Stimulated activated CD4-positive, alpha-beta T cell treated with anti-CD3 and anti-CD28 coated beads, Interleukin-2, amount 100 ng/mL, for 4 hours (primary cell): ENCODE measurements at regions not wholly inside any gene's neighbourhood (a gene's known extent, or its start where the extent isn't known, plus 50 kb on each side); places are given as distances from the start of the nearest gene placed in this dataset.

Source experiments
- DNase-seq: peaks from one replicate; pipeline ENCODE4 v3.0.0-alpha.2; 2020; ENCODE audit warnings: low read depth

DNA sequence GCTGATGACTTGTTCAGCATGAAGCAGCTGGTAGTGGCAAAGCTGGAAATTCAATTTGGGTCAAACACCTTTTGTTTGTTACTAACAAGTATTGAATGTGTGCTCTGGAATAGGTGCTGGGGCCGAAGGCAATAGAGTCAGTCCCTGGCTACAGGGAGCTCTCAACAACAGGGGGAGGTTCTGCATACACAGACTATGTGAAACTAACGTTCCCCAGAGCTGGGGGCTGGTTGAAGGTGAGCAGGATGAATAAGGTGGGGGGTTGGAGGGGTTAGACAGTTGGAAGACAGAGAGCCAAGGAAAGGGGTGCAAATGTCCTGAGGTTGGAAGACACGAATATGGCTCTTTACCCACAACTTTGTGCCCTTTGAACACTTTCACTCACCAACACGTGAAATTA, 84.1 kb upstream of the PLPP4 start:
- DNase-seq, result no peak

DNA sequence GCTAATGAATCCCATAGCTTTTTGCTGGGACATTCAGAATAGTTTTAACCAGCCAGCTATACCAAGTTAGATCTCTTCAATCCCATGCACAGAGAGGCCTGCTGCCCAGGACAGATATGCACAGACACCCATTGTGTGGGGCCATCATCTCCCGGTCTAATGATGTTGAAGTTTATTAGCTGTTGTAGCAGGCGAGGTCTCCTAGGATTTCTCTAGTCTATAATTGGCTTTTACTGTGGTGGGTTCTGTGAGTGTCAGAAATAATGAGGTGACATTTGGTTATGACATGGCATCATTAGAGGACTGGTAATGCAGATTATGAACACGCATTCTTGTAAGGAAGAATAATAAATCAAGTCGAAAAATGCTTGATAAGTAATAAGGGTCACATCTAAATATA, 81.4 kb upstream of the PLPP4 start:
- DNase-seq, result no peak

DNA sequence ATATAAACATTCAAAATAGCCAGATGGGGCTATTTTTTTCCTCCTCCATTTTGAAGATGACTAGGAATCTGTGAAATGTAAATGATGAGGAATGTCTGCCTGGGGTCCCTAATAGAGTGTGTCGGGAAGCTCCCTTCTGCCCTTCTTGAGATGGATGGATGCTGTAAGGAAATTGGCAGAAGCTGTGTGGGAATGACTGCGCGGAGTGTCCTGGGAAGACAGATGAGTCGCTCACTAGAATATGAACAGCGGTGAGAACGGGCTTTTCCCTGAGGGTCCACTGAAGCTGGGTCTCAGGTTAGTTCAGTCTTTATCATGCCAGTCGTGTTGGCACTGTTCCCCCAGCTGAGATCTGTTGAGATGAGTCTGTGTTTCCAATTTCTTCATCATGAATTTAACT, 75.1 kb upstream of the PLPP4 start:
- no peak for DNase-seq

DNA sequence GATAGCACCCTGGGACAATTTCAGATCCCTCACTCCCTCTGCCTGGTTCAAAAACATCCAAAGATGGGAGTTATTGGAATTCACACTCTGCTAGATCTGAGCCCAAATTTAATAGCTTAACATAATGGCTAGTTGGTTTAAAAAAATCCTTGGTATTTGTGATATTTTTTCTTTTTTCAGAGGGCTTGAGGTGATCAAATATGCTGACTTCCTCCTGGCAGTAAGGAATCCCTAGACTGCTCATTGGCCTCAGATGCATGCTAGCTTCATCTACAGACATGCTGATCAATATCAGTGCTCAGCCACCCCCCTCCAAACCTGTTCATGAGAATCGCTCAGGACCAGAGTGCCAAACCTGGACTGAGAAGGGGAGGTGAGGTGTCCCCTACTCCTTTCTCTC, 74.7 kb upstream of the PLPP4 start:
- no peak for DNase-seq

DNA sequence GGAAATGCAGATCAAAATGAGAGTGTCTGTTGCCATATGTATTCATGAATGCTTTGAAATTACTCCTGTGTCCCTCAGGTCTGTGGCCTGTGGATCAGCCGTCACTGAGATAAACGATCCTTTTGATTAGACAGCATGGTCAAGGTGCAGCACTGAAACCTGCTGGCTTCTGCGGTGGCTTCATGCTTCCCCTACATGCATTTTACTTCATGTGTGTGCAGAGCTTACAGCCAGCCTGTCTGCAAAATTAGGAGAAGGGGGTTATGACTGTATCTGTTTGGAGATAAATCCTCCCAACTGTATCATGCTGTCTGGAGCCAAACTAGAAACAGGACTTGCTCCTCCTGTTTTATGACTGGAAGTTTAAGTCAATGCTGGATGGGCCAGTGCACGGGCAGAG, 71.0 kb upstream of the PLPP4 start:
- DNase-seq, result no peak

DNA sequence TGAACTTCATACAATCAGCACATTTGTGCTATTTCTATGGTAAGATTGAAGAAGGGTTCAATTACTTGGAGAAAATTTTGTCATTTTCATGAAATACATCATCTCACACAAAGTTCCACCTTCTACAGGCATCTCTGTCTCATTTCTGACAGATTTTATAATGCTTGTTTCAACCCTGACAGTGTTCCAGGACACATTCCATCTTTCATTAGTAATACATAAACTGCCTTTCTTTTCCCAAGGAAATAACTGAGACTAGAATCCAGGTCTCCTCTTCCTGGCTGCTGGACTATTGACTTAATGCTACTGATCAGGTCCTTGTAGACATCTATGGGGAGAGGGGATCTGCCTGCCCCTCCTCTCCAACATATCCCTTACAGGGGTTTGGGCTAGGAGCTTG, 70.1 kb upstream of the PLPP4 start:
- no peak for DNase-seq

DNA sequence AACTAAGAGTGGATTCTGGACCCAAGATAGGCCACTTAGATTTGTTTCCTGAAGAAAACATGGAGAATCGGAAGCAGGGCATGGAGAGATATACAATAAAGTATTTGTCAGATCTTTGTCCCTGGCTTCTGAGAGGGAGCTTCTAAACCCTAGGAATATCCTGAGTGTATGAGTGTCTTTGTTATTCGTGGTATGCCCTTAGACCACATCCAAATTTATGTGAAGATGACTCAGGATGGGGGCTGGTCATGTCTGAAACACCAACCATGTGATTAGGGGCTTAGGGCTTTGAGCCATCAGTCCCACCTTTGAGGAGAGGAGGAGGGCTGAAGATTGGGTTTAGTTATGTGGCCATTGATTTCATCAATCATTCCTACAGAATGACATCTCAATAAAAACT, 69.7 kb upstream of the PLPP4 start:
- no peak for DNase-seq

DNA sequence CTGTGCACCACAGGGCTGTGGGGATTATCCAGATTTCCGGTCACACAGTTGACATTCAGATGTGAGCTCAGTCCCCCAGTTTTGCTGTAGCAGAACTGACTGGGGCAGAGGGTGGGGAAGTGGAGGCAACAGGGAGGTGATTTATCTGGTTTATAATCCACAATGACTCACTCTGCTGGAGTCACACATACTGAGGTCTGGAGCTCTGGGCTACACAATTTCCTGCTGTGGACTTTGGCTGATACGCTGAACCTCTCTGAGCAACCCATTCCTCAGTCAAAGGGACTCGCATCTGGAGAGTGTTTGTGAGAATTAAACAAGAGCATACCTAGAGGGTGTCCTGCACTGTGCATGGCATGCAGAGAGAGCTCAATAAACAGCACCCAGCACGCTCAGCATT, 64.8 kb upstream of the PLPP4 start:
- DNase-seq, result no peak

DNA sequence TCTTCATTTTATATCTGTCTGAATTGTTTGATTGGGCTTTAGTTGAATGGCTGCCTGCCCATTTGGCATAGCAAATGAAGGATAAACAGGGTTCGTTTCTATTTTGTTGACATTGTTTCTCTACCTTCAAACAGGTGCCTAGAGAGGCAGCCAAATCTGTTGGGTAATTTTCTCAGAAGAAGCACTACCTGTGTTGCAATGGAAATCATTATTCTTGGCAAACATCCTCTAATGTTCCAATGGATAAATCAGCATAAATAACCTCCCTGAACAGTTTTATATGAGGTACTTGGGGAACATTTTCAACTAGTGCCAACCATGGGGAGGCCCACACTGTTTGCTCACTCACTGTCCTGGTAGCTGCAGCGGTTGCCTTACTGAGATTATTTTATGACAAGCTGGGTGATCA, 64.4 kb upstream of the PLPP4 start:
- DNase-seq, result no peak

DNA sequence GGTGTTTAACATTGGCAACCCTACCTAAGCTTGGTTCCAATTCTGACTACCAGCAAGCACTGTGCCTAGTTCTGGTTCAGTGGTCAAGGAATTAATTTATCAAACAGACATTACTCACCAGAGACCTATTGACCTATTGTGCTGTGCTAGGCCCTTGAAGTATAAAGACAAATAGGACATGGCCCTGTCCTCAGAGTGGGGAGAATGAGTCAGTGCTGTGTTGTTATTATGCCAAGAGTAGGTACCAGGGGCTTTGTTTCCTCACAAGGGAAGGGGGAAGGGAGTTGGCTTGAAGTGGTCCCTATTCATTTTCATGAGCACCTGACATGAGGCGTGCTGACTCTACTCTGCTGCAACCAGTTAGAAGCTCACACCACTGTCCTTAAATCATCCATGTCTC, 62.6 kb upstream of the PLPP4 start:
- no peak for DNase-seq

DNA sequence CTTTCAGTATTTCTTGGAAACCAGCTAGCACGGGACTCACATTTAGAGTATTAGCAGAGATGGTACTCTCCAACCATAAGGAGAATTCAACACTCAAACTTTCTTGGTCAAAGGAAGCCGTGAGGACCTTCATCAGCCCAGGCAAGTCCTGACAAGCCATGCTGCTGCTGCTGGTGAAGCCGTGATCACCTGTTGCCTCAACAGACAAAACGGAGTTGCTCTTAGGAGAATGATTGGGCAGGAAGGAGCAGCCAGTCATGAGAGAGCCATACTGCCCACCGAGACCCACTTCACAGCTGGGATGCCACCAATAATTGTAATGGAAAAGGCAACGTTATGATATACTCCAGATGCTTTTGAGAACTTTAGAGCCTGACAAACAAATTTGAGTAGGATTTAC, 60.8 kb upstream of the PLPP4 start:
- no peak for DNase-seq

DNA sequence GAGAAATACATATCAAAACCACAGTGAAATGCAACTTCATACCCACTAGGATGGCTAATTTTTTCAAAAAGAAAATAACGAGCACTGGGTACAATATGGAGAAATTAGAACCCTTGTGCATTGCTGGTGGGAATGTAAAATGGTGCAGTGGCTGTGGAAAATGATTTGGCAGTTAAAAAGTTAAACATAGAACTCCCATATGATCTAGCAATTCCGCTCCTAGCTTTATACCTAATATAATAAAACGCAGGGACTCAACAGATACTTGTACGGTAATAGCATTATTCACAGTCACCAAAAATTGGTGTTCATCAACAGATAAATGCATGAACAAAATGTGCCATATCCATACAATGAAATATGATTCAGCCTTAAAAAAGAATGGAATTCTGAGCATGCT, 58.8 kb upstream of the PLPP4 start:
- DNase-seq, result no peak

DNA sequence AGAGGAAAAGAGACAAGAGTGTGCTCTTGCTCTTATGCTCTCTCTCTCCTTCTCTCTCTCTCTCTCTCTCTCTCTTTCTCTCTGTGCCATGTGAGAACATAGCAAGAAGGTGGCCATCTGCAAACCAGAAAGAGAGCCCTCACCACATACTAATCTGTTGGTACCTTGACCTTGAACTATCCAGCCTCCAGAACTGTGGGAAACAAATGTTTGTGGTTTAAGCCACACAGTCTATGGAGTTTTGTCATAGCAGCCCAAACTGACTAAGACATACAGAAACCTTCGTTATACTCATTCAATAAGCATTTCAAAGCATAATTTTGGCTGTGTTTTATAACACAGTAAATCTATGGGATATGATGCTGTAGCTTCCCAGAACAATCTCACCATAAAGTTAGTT, 56.4 kb upstream of the PLPP4 start:
- DNase-seq, result no peak

DNA sequence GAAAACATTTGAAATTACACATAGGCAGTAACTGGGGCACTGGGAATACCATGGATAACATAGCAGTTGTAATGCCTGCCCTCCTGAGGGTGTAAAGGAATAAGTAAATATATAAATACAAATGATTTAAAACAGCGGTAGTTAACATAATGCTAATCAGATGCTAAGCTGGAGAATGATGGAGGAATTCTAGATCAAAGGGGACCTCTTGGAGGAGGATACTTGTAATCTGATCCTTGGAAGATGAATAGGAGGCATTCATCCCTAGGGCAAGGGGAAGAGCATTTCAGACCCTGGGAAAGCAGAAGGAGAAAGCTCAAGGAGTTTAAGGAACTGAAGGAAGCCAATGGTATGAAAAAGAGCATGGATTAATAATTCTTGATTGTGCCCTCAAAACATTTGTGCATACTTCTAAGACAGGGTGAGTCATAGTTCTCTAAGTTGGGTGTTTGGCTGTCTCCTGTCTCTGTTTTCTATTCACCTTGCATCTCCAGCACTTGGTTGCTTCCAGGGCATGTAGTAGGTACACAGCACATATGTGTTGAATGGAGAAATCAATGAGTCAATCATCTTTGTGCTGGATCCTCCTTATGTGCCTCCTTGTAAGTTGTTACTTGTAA, 54.8 kb upstream of the PLPP4 start:
- DNase-seq, result no peak

DNA sequence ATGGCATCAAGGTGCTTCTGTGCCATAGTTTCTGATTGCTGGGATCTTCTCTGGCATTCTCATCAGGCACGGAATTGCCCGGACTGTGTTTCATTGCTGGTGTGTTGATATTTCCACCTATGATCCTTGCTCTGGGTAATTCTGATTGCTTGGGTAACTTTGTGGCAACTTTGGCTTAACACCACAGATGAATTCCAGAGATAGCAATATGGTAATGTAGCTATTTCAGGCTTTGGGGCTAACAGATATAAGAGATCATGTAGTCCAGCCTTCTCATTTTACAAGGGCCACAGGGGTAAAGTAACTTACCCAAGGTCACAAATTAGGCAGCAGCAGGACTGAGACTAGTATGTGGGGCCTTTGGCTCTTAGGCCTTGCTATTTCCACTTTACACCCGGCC, 53.9 kb upstream of the PLPP4 start:
- no peak for DNase-seq

DNA sequence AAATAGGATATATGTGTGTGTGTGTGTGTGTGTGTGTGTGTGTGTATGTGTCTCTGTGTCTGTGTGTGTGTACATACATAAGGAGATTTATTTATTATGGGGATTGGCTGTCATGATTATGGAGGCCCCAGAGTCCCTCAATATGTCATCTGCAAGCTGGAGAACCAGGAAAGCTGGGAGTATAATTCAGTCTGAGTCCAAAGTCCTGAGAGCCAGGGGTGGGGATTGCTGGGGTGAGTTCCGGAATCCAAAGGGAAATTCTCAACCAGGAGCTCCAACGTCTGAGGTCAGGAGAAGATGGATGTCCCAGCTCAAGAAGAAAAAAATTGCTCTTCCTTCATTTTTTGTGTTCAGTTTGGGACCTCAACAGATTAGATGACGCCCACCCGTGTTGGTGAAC, 50.7 kb upstream of the PLPP4 start:
- DNase-seq, result no peak
